ENCODE measurements at regions not wholly inside any gene's neighbourhood (a gene's known extent, or its start where the extent isn't known, plus 50 kb on each side); places are given as distances from the start of the nearest gene placed in this dataset.

- intact Hi-C loops (cut with micrococcal nuclease) = no loop called here
- no peaks in the 10 kb centered on the region for H3K9me3 Mint-ChIP-seq
- H3K27ac Mint-ChIP-seq = no peak overlapping the region
- no peaks in the 10 kb centered on the region for H3K27me3 Mint-ChIP-seq
- H3K36me3 Mint-ChIP-seq (ENCODE audit: low read depth) = no peaks in the 10 kb centered on the region
- no peaks in the 10 kb centered on the region for H3K4me1 Mint-ChIP-seq (ENCODE audit: low read depth)
- no peak overlapping the region for H3K4me3 Mint-ChIP-seq
Observed at GRCh38 chrX:20965270-20966044, 408.8 kb upstream of the CNKSR2 start.

- H3K36me3 Mint-ChIP-seq (ENCODE audit: low read depth) = no peaks in the 10 kb centered on the region
- H3K4me1 Mint-ChIP-seq (ENCODE audit: low read depth) = no peaks in the 10 kb centered on the region
- no peak overlapping the region for H3K27ac Mint-ChIP-seq
- no peaks in the 10 kb centered on the region for H3K9me3 Mint-ChIP-seq
- no peak overlapping the region for H3K4me3 Mint-ChIP-seq
- no peaks in the 10 kb centered on the region for H3K27me3 Mint-ChIP-seq
- intact Hi-C loops (cut with micrococcal nuclease) = no loop called here
Observed at GRCh38 chrX:20954014-20954413, 420.2 kb upstream of the CNKSR2 start.

GRCh38 chrX:20952180-20952579, 422.0 kb upstream of the CNKSR2 start:
- no peaks in the 10 kb centered on the region for H3K27me3 Mint-ChIP-seq
- H3K4me3 Mint-ChIP-seq = no peak overlapping the region
- intact Hi-C loops (cut with micrococcal nuclease) = no loop called here

GRCh38 chrX:20951016-20951810, 423.0 kb upstream of the CNKSR2 start:
- H3K27ac Mint-ChIP-seq = no peak overlapping the region
- H3K36me3 Mint-ChIP-seq (ENCODE audit: low read depth) = no peaks in the 10 kb centered on the region
- H3K9me3 Mint-ChIP-seq = no peaks in the 10 kb centered on the region
- intact Hi-C loops (cut with micrococcal nuclease) = no loop called here
- H3K4me3 Mint-ChIP-seq = no peak overlapping the region
- H3K4me1 Mint-ChIP-seq (ENCODE audit: low read depth) = no peaks in the 10 kb centered on the region
- H3K27me3 Mint-ChIP-seq = no peaks in the 10 kb centered on the region

More at GRCh38 chrX:20952180-20952579, 422.0 kb upstream of the CNKSR2 start:
- H3K27ac Mint-ChIP-seq = no peak overlapping the region
- H3K4me1 Mint-ChIP-seq (ENCODE audit: low read depth) = no peaks in the 10 kb centered on the region
- no peaks in the 10 kb centered on the region for H3K9me3 Mint-ChIP-seq
- H3K36me3 Mint-ChIP-seq (ENCODE audit: low read depth) = no peaks in the 10 kb centered on the region

- no peaks in the 10 kb centered on the region for H3K4me1 Mint-ChIP-seq (ENCODE audit: low read depth)
- H3K4me3 Mint-ChIP-seq = no peak overlapping the region
- H3K9me3 Mint-ChIP-seq = no peaks in the 10 kb centered on the region
- no peak overlapping the region for H3K27ac Mint-ChIP-seq
- no peaks in the 10 kb centered on the region for H3K27me3 Mint-ChIP-seq
- intact Hi-C loops (cut with micrococcal nuclease) = no loop called here
- no peaks in the 10 kb centered on the region for H3K36me3 Mint-ChIP-seq (ENCODE audit: low read depth)
Observed at GRCh38 chrX:20947411-20947912, 426.8 kb upstream of the CNKSR2 start.

- Mint-ChIP-seq H3K36me3 (ENCODE audit: low read depth) (no peaks in the 10 kb centered on the region), H3K27me3 (no peaks in the 10 kb centered on the region), H3K9me3 (no peaks in the 10 kb centered on the region), H3K4me1 (ENCODE audit: low read depth) (no peaks in the 10 kb centered on the region), H3K27ac (no peak overlapping the region), H3K4me3 (no peak overlapping the region)
- intact Hi-C loops (cut with micrococcal nuclease) = no loop called here
Observed at GRCh38 chrX:20913760-20914159, 460.5 kb upstream of the CNKSR2 start.

- intact Hi-C loops (cut with micrococcal nuclease) = no loop called here
- no peaks in the 10 kb centered on the region for H3K36me3 Mint-ChIP-seq (ENCODE audit: low read depth)
- peaks cover 11% of the 10 kb centered on the region for H3K9me3 Mint-ChIP-seq
- H3K27me3 Mint-ChIP-seq = no peaks in the 10 kb centered on the region
- H3K27ac Mint-ChIP-seq = no peak overlapping the region
- H3K4me1 Mint-ChIP-seq (ENCODE audit: low read depth) = no peaks in the 10 kb centered on the region
- no peak overlapping the region for H3K4me3 Mint-ChIP-seq
Observed at GRCh38 chrX:20906571-20906970, 467.6 kb upstream of the CNKSR2 start.

- intact Hi-C loops (cut with micrococcal nuclease) = no loop called here
- peaks cover 9% of the 10 kb centered on the region for H3K9me3 Mint-ChIP-seq
- H3K27me3 Mint-ChIP-seq = no peaks in the 10 kb centered on the region
- no peak overlapping the region for H3K4me3 Mint-ChIP-seq
- H3K36me3 Mint-ChIP-seq (ENCODE audit: low read depth) = no peaks in the 10 kb centered on the region
- no peaks in the 10 kb centered on the region for H3K4me1 Mint-ChIP-seq (ENCODE audit: low read depth)
- H3K27ac Mint-ChIP-seq = no peak overlapping the region
Observed at GRCh38 chrX:20884565-20884964, 489.7 kb upstream of the CNKSR2 start.

- Mint-ChIP-seq H3K4me3 (no peak overlapping the region), H3K9me3 (peaks cover 27% of the 10 kb centered on the region), H3K4me1 (ENCODE audit: low read depth) (no peaks in the 10 kb centered on the region), H3K27ac (no peak overlapping the region), H3K27me3 (no peaks in the 10 kb centered on the region), H3K36me3 (ENCODE audit: low read depth) (no peaks in the 10 kb centered on the region)
- intact Hi-C loops (cut with micrococcal nuclease) = no loop called here
Observed at GRCh38 chrX:20863649-20864048, 510.6 kb upstream of the CNKSR2 start.

- intact Hi-C loops (cut with micrococcal nuclease) = no loop called here
- H3K4me1 Mint-ChIP-seq (ENCODE audit: low read depth) = no peaks in the 10 kb centered on the region
- peaks cover 35% of the 10 kb centered on the region for H3K9me3 Mint-ChIP-seq
Observed at GRCh38 chrX:20861113-20861512, 513.1 kb upstream of the CNKSR2 start.

GRCh38 chrX:20857746-20858145, 516.5 kb upstream of the CNKSR2 start:
- H3K9me3 Mint-ChIP-seq = peaks cover 35% of the 10 kb centered on the region
- intact Hi-C loops (cut with micrococcal nuclease) = no loop called here
- no peaks in the 10 kb centered on the region for H3K4me1 Mint-ChIP-seq (ENCODE audit: low read depth)
- no peak overlapping the region for H3K27ac Mint-ChIP-seq
- no peaks in the 10 kb centered on the region for H3K27me3 Mint-ChIP-seq
- H3K36me3 Mint-ChIP-seq (ENCODE audit: low read depth) = no peaks in the 10 kb centered on the region
- H3K4me3 Mint-ChIP-seq = no peak overlapping the region

More at GRCh38 chrX:20861113-20861512, 513.1 kb upstream of the CNKSR2 start:
- H3K4me3 Mint-ChIP-seq = no peak overlapping the region
- no peaks in the 10 kb centered on the region for H3K27me3 Mint-ChIP-seq
- H3K36me3 Mint-ChIP-seq (ENCODE audit: low read depth) = no peaks in the 10 kb centered on the region
- H3K27ac Mint-ChIP-seq = no peak overlapping the region

GRCh38 chrX:20838477-20838876, 535.7 kb upstream of the CNKSR2 start:
- H3K27ac Mint-ChIP-seq = no peak overlapping the region
- H3K27me3 Mint-ChIP-seq = no peaks in the 10 kb centered on the region
- peaks cover 8% of the 10 kb centered on the region for H3K9me3 Mint-ChIP-seq
- no peaks in the 10 kb centered on the region for H3K4me1 Mint-ChIP-seq (ENCODE audit: low read depth)
- no peak overlapping the region for H3K4me3 Mint-ChIP-seq
- H3K36me3 Mint-ChIP-seq (ENCODE audit: low read depth) = no peaks in the 10 kb centered on the region
- intact Hi-C loops (cut with micrococcal nuclease) = no loop called here

GRCh38 chrX:20829665-20830491, 544.3 kb upstream of the CNKSR2 start:
- no peaks in the 10 kb centered on the region for H3K9me3 Mint-ChIP-seq
- H3K36me3 Mint-ChIP-seq (ENCODE audit: low read depth) = no peaks in the 10 kb centered on the region
- no peak overlapping the region for H3K4me3 Mint-ChIP-seq
- H3K27ac Mint-ChIP-seq = no peak overlapping the region
- no peaks in the 10 kb centered on the region for H3K4me1 Mint-ChIP-seq (ENCODE audit: low read depth)
- intact Hi-C loops (cut with micrococcal nuclease) = no loop called here
- H3K27me3 Mint-ChIP-seq = no peaks in the 10 kb centered on the region

- intact Hi-C loops (cut with micrococcal nuclease) = no loop called here
- no peak overlapping the region for H3K27ac Mint-ChIP-seq
- H3K4me3 Mint-ChIP-seq = no peak overlapping the region
- no peaks in the 10 kb centered on the region for H3K4me1 Mint-ChIP-seq (ENCODE audit: low read depth)
- no peaks in the 10 kb centered on the region for H3K9me3 Mint-ChIP-seq
- H3K27me3 Mint-ChIP-seq = no peaks in the 10 kb centered on the region
- no peaks in the 10 kb centered on the region for H3K36me3 Mint-ChIP-seq (ENCODE audit: low read depth)
Observed at GRCh38 chrX:20825984-20826383, 548.2 kb upstream of the CNKSR2 start.

All from dendritic cell treated with granulocyte-macrophage colony-stimulating factor and Interleukin-4, amounts not matched to agents 40 ng/mL and 50 ng/mL, for 4 days (primary cell).